ENCODE measurements at regions not wholly inside any gene's neighbourhood (a gene's known extent, or its start where the extent isn't known, plus 50 kb on each side); places are given as distances from the start of the nearest gene placed in this dataset.

DNA sequence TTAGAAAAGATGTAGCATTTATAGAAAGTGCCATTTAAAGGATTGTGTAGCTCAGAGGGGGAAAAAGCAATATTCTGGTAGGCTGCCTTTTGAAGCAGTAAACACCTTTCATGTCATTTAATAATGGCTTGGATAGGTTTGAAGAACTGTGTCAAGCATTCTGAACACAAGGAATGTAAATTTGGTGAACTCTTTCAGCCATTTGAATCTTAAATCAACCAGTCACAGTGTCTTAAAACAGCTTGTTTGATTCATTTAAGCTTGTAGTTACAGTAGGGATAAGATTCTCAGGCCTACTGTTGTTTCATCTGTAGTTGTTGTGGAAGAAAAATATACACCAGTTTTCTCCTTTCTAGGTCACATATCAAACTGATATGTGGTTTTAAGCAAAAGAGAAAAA, 299.4 kb upstream of the NOVA1 start:
- ChIA-PET POLR2A (ENCODE audit: unreplicated experiment) (no interaction called here), CTCF (no interaction called here)
- Histone ChIP-seq H3K18ac (ENCODE audit: low read depth, low read length) (no peak overlapping the region), H3K14ac (replicated peaks; ENCODE audit: low read depth, low read length) (no peak overlapping the region), H3K23ac (ENCODE audit: low read depth, low read length) (no peak overlapping the region), H3K9me3 (ENCODE audit: control insufficient read depth, insufficient read depth, low read length) (no peaks in the 10 kb centered on the region; the same call in 1 of the 2 replicates), H3K9me1 (ENCODE audit: insufficient read depth, low read length) (no peaks in the 10 kb centered on the region), H4K8ac (ENCODE audit: low read depth in 2 of 2, low read length in 2 of 2) (no peak overlapping the region), H3K79me1 (ENCODE audit: low read depth in 1 of 2, low read length in 2 of 2) (no peaks in the 10 kb centered on the region), H2AFZ (replicated peaks; ENCODE audit: low read length, poor library complexity) (no peak overlapping the region), H3K27ac (ENCODE audit: insufficient read depth, low read length) (no peak overlapping the region), H4K91ac (ENCODE audit: insufficient read depth, low read depth, low read length) (no peak overlapping the region), H3K4me1 (ENCODE audit: control insufficient read depth, insufficient read depth, low read length) (no peaks in the 10 kb centered on the region), H2BK5ac (ENCODE audit: low read depth, low read length, poor library complexity, severe bottlenecking) (no peak overlapping the region), H3K27me3 (ENCODE audit: control insufficient read depth, insufficient read depth, low read length) (no peaks in the 10 kb centered on the region), H3K56ac (ENCODE audit: extremely low read depth, insufficient read depth, low read length) (no peak overlapping the region), H2BK120ac (ENCODE audit: low read depth, low read length) (no peak overlapping the region), H3K4me2 (ENCODE audit: low read depth, low read length) (no peak overlapping the region), H3K36me3 (ENCODE audit: control insufficient read depth, insufficient read depth, low read length) (no peaks in the 10 kb centered on the region), H2AK9ac (replicated peaks; ENCODE audit: low read depth, low read length, poor library complexity) (no peak overlapping the region), H4K20me1 (ENCODE audit: insufficient read depth, low read length) (no peaks in the 10 kb centered on the region), H2AK5ac (ENCODE audit: low read depth, low read length) (no peak overlapping the region), H2BK20ac (ENCODE audit: low read depth, low read length) (no peak overlapping the region), H2BK15ac (ENCODE audit: low read depth, low read length) (no peak overlapping the region), H3K9ac (ENCODE audit: low read depth, low read length) (no peak overlapping the region), H3K4me3 (ENCODE audit: insufficient read depth, low read depth, low read length) (no peak overlapping the region), H3K4ac (ENCODE audit: low read depth, low read length) (no peak overlapping the region), H4K5ac (ENCODE audit: low read depth, low read length) (no peak overlapping the region)
- intact Hi-C loops (cut with micrococcal nuclease) (no loop called here), in situ Hi-C loops (cut with MboI; ENCODE audit: low sequenced_read_pairs) (no loop called here), dilution Hi-C loops (cut with HindIII; ENCODE audit: low sequenced_read_pairs, unreplicated experiment) (no loop called here)
- TF ChIP-seq CHD1 (IDR thresholded peaks at IDR 0.05; ENCODE audit: low read depth, low read length) = no peak
- TF ChIP-seq, protein P1, sequence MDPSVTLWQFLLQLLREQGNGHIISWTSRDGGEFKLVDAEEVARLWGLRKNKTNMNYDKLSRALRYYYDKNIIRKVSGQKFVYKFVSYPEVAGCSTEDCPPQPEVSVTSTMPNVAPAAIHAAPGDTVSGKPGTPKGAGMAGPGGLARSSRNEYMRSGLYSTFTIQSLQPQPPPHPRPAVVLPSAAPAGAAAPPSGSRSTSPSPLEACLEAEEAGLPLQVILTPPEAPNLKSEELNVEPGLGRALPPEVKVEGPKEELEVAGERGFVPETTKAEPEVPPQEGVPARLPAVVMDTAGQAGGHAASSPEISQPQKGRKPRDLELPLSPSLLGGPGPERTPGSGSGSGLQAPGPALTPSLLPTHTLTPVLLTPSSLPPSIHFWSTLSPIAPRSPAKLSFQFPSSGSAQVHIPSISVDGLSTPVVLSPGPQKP (IDR thresholded peaks at IDR 0.05; ENCODE audit: borderline replicate concordance, low read depth, low read length) = no peak
- TF ChIP-seq FOS (IDR thresholded peaks at IDR 0.05; ENCODE audit: low read depth, low read length) = no peak
- no peak for TF ChIP-seq CEBPB (IDR thresholded peaks at IDR 0.05; ENCODE audit: low read depth, low read length)
- TF ChIP-seq BHLHE40 (IDR thresholded peaks at IDR 0.05; ENCODE audit: low read depth, low read length) = no peak
- TF ChIP-seq MAFK (IDR thresholded peaks at IDR 0.05; ENCODE audit: low read depth, low read length) = no peak
- no peak for TF ChIP-seq MXI1 (IDR thresholded peaks at IDR 0.05; ENCODE audit: borderline replicate concordance, low read depth, low read length)
- TF ChIP-seq RAD21 (IDR thresholded peaks at IDR 0.05; ENCODE audit: low read length) = no peak
- TF ChIP-seq NFE2L2 (IDR thresholded peaks at IDR 0.05; ENCODE audit: low read depth, low read length) = no peak
- TF ChIP-seq POLR2A (IDR thresholded peaks at IDR 0.05; ENCODE audit: low read depth, low read length) = no peak
- no TSS peak for BruUV-seq (replicated peaks)
- DNase-seq (no peak), ATAC-seq (ENCODE audit: low read depth) (no peak)

Measured in IMR-90 (cell line).